CD4-positive, alpha-beta T cell treated with Interleukin-10 for 1 hour (primary cell): ENCODE measurements at regions not wholly inside any gene's neighbourhood (a gene's known extent, or its start where the extent isn't known, plus 50 kb on each side); places are given as distances from the start of the nearest gene placed in this dataset.

Source experiments
- DNase-seq: peaks from one replicate; pipeline ENCODE4 v3.0.0-alpha.2; 2020

DNA sequence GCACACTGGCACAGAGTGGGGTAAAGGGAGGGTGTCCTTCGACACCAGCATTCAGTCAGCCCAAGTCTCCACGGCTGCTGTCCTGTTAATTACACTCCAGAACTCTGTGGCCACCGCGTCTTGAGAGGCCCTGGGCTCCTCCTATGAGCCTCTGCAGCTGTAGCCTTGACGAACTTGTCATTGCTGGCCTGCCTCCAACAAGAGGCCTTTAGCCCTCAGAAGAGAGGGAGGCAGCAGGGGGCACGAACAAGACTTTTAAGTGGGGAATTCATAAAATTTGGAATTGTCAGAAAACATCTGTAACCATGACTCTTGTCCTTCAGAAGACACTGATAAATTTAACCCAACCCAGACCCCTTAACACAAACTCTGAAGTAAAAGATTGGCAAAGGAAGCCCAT is 241.9 kb downstream of the UQCRFS1 start:
- no peak for DNase-seq

DNA sequence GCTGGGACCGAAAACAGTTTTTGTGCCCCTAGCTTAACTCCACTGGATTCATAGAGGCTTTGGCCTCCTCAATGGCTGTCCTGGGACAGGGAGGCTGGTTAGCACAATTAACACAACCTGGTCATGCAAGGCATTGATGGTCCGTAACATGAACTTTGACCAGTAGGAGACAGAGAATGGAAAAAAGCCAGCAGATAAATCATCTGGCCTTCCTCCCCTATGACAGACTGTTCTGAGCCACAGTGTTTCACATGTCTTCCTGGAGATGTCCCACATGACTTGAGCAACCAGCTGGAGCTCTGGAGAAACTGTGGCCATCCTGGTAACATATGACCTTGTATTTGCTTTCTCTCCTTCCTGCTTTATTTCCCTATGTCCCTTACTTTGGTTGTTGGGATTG is 244.2 kb downstream of the UQCRFS1 start:
- no peak for DNase-seq

DNA sequence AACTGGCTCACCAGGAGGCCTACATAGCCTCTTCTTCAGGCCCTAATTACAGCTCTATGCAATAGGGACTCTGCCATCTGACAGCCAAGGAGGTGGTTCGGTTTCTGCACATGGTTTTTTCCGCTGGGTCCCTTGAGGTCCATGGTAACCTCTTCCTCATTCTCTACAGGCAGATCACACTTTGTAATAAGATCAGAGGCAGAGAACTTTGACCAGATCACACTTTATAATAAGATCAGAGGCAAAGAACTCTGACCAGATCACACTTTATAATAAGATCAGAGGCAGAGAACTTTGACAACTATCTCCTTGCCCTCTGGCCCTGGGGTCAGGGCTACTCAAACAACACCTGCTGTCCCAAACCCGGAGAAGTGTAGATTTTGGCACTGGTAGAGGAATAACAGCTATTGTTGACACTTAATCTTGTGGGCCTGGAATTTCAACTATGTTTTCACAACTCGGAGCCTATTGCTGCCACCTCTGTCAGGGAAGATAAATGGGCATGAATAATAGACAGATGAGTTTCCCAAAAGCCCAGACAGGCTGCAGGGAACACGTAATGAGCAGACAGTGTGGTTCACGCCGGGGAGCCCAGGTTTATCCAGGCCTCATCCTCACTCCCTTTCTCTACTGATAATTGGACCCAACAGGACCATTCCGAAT is 246.1 kb downstream of the UQCRFS1 start:
- DNase-seq: no peak

DNA sequence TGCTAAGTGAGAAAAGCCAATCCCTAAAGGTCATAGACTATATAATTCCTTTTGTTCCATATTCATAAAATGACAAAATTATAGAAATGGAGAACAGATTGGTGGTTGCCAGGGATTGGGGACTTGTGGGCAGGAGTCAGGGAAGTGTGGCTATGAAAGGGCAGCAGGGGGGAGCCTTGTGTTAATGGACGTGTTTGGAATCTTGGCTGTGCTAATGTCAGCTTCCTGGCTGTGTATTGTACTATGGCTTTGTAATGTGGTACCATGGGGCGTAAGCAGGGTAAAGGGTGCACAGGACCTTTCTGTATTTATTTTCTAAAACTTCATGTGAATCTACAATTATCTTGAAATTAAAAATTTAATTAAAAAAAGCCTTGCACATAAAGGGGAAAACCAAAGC is 248.5 kb downstream of the UQCRFS1 start:
- no peak for DNase-seq

DNA sequence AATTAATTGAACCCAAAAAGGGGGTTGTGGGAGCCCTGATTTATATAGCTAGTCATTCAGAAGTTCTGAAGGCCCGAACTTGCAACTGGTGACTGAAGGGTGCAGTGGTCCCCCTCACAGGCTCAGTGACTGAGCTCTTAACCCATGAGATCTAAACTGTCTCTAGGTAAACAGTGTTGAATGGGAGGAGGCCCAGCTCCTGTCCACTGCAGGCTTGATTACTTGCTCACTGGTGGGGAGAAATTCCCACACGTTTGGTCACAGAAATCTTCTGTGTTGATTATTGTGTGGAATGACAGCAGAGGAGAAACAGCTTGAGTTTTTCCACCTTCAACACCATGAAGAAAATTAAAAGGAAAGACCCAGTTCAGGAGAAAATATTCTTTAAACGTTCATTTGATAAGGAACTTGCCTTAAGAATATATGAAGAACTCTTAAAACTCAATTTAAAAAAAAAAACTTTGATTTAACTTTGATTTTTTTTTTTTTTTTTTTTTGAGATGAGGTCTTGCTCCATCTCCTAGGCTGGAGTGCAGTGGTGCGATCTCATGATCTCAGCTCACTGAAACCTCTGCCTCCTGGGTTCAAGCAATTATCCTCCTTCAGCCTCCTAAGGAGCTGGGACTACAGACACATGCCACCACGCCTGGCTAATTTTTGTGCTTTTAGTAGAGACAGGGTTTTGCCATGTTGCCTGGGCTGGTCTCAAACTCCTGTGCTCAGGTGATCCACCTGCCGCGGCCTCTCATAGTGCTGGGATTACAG is 249.3 kb downstream of the UQCRFS1 start:
- DNase-seq: no peak

DNA sequence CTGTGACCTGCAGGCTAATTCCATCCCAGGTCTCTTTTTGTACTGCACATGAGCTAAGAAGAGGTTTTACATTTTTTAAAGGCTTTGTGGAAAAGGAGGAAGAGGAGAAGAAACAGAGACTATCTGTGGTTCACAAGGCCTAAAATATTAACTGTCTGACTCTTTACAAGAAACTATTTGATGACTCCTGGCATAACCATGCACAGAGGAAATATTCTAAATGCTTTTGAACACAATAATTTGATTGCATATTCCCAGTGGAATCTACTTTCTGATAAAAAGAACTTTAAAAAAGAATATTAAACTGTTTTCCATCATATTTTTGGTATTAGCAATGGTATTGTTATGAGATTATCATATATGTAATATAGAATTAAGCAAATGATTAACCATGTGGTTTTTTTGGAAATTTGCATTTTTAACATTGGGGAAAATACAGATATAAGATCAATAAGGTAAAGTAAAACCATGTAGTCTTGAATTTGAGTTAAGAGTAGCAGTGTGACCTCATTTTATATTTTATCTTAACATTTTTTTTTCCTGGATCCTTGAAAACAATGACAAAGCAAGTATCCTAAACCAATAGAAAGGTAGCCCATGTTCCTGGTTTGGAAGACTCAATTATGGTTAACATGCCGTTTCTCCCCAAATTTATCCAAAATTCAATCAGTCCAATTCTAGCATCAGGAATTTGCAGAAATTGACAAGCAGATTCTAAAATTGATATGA is 251.0 kb downstream of the UQCRFS1 start:
- DNase-seq: no peak

DNA sequence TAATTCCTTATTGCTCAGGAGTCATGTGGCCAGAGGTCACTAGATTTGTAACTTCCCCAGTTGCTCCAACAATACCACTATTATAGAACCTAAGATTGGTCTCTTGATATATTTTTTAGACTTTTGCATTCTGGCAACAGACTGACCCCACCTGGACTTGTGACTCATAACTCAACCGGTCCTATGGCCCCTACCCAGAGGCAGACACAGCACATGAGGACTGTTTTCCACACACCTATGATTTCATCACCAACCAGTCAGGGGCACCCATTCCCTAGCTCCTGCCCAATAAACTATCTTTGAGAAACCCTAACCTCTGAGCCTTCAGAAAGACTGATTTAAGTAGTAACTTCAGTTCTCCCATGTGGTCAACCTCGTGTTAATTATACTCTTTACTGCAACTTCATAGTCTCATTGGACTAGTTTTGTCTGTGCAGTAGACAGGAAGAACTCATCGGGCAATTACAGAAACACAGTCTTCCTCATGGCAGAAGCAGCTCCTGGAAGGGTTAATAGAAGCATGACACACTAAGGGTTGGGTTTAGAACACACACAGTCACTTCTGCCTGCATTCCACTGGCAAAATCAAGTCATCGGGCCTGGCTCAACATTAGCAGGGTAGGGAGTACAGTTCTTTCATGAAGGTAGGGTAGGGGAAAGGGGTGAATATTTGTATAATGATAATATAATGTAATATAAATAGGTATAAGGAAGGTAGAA is 251.8 kb downstream of the UQCRFS1 start:
- DNase-seq: no peak

DNA sequence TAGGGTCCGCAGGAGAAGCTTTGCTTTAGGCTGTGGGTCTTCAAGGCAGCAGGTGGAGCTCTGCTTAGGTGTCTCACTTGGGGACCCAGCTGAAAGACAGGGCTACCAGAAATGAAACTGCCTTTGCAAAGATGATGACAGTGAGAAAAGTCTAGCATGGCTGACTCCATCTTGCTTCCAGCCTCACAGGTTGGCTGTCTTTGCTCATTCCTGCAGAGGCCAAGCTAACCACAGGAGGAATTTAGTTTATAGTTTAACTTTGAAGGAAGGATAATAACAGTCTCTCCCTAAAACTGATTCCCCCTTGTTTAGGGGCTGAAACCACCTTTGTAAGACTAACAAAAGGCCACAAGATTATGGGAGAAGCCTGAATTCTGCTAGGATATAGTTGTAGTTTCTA is 252.4 kb downstream of the UQCRFS1 start:
- no peak for DNase-seq

DNA sequence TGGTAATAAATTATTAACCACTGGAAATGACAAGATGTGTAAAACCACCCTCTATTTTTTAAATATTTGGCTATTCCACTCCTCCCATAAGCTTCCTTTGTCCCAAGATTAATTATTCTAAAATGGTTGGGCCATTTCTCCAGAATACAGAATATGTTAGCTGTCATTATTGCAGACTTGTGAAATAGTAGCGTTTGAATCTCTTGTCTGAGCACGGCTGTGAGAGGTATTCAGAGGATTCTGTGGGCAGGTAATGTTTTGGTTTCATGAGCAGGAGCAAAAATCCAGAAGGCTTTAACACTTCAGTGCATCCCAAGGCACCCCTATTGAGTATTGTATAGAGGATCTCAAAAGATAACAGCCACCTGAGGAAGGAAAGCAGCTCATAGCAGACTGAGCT is 256.0 kb downstream of the UQCRFS1 start:
- no peak for DNase-seq

DNA sequence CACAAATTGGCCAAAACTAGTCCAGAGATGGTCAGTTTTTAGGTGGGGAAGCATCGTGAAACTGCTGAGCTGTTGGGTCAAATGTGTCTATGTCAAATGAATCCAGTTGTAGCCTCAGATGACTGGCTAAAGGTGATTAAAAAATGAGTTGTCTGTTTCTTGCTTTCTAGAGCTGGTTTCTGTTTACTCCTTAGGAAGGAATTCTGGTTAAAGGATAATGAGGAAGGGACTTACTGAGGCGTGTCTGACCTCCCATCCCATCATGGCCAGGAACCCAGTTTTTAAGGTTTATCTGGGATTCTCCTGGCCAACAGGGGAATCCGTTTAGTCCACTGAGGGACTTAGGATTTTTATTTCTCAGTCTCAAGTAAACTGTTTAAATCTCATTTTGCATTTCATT is 256.5 kb downstream of the UQCRFS1 start:
- DNase-seq: no peak

DNA sequence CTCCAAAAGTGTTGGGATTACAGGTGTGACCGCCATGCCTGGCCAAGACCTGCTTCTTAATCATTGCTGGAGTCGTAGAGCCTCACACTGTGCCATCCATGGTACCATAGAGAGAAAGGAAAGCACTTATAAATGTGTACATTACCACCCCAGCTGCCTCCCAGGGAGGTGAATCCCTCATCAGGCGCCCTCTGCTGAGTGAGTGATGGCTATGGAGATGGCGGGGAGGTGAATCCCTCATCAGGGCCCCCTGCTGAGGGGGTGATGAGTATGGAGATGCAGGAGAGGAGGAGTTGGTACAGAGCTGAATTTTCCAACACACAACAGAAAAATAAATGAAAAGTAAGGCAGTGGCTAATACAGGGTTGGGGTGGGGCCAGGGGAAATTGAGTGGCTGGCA is 263.4 kb downstream of the UQCRFS1 start:
- DNase-seq: no peak

DNA sequence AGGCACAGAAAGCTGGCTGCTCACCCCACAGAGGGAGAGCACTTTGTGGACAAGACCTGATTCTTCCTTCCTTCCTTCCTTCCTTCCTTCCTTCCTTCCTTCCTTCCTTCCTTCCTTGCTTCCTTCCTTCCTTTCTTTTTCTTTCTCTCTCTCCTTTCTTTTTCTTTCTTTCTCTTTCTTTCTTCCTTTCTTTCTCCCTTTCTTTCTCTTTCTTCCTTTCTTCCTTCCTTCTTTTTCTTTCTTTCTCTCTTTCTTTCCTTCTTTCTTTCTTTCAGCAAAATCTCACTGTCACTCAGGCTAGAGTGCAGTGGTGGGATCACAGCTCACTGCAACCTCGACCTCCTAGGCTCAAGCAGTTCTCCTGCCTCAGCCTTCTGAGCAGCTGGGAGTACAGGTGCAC is 263.9 kb downstream of the UQCRFS1 start:
- no peak for DNase-seq

DNA sequence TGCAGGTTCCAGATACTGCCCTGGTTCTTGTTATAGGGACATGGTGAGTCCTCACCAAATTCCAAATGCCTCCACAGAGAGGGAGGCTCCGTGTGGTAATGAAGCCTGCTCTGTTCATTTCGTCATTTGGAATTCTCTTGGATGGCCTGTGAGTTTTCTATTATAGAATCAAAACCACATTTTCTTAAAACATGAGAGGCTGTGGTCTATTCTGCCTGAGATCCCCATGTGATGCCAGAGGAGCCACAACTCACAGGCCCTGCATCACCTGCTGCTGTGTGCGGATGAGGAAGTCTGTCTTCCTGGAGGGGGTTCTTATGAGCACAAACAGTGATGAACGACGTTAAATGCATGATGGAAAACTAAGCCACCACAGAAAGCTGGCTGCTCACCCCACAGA is 264.4 kb downstream of the UQCRFS1 start:
- no peak for DNase-seq

DNA sequence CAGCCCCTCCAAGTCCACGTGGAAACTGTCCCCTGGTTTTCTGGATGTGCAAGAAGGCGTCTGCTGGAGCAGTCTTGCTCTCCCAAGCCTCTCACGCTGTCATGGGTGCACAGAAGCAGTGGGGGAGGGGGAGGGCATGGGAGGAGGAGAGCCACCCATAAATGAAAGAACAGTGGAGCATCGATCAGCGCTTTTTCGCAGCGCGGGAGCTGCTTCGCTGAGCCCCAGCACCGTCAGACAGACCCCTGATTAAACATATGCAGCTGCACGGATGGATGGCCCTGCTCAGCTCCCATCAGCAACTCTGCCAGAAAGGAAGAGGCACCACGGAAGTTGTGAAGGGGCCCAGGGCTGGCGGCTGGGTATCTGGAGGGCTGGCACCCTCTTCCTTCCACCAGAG is 264.9 kb downstream of the UQCRFS1 start:
- DNase-seq: no peak

DNA sequence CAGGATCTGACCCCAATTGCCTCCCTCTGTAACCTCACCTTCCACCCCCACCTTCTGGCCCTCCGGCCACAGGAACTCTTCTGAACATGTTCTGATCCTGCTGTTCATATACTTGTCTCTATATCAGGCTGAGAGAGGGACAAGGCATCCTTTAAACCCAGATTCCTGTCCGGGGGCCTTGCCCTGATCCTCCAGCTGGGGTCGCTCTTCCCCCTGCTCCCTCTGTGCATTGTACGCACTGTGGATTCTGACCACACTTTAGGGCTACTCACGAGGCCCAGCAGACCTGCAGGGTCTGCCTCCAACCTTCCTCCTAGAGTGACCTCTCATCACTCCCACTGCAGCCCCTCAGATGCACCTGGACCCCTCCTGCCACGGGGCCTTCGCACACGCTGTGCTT is 269.3 kb downstream of the UQCRFS1 start:
- no peak for DNase-seq

DNA sequence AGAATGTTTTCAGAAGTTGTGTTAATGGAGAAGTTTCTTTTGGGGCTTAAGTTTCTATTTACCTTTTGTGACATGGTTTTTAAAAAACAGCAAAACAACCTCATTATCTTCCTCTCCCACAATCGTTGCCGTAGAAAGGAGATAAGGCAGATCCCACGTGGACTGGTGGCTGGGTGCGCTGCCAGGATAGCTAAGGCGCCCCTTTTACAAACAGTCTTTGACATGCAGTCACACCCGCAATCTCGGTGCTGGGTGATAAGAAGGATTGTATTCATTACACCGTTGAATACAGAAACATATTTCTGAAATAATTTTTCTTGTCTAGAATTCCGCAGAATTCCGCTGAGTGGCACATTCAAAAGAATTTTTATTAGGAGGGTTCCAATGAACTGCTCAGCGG is 271.1 kb downstream of the UQCRFS1 start:
- DNase-seq: no peak

DNA sequence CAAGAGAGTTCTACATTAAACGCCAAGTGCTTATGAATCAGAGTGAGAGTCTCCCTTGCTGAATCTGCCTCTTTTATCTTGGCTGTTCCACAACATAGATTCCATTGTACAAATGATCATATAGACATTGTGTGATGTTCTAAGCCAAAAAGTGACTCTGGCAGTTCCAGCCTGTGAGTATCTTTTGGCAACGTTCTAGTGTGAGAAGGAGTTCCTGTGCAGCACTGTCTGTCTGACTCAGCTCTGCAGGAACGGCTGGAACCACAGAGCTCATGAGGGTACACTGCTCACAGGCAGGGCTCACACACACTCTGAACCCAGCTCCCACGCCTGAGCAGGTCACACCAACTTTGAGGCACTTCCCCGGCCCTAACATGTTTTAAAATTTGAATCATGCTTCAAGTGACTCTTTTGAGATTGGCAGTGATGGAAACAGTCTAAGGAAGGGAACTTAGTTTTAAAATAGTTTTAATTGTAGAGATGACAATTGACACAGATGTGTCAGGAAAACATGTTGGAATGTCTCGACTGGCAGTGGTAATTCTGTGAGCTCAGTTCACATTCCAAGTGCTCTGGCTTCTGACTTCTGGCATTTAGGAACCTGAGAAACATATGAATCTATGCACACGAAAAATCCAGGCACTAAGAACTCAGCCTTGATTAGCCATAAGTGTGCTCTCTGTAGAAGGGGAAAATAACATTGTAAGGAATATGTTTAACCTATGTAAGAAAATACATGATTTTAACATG is 272.0 kb downstream of the UQCRFS1 start:
- DNase-seq: no peak

DNA sequence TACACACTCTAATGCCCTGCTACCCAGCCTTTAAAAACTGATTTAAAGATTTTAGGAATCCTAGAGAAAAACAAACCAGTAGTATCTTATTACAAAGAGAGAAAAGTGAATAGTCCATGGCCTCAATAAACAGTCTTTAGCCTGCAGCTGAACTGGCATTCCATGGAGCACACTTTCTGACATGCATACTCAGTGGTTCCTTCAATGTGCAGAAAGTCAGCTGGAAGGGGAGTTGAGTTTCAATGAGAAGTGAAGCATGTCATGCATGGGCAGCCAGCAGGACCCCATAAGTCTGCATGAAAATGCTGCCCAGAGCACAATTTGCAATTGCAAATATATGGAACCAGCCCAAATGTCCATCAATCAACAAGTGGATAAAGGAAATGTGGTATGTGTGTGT is 273.7 kb downstream of the UQCRFS1 start:
- no peak for DNase-seq

DNA sequence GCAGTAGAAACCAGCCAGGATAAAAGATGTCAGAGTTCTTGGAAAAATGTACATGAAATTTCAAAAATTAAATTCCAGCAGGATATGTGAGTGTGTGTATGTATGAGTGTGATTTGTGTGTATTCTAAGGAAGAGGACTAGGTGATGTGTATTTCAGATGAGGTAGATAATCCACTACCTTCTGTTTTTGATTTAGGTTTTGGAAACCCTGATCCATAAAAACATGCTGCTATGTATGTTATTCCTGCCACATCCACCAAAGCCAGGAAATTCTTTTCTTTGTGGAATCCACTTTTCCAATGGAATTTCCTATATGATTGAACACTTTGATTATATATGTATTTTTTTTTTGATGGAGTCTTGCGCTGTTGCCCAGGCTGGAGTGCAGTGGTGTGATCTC is 276.9 kb downstream of the UQCRFS1 start:
- DNase-seq: no peak

DNA sequence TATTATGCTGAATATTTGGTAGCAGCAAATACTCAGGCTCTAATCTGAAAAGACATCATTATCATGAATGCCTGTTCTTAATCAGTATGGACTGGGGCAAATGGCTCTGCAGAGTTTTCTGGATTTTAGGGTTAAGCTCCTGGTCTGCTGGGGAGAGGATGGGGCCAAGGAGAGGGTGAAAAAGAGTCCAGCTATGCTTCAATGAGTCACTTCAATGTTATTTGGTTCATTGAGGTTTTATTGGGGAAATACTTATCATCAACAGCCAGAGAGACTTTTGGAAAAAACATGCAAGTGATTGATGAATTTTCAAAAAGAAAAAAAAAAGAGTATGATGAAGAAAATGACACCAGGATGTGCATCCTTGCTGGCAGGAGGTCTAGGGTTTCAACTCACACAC is 278.3 kb downstream of the UQCRFS1 start:
- no peak for DNase-seq

DNA sequence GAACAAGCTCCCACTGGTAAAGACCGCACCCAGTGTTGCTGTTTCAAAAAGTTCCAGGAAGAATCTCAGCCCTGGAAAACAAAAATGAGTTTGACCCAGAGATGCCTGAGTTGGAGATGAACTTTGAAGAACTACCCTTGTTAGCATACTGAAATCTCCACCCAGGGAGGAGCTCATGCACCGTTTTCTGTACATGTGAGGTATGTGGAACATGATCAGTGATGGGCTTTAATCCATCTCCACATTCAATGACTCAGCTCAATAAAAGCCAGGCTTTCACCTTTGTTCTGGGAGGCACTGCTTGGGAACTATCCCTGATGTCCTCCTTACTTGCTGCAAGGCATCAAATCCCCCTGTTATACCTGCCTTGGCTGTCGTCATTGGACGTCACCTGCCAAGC is 279.9 kb downstream of the UQCRFS1 start:
- no peak for DNase-seq

DNA sequence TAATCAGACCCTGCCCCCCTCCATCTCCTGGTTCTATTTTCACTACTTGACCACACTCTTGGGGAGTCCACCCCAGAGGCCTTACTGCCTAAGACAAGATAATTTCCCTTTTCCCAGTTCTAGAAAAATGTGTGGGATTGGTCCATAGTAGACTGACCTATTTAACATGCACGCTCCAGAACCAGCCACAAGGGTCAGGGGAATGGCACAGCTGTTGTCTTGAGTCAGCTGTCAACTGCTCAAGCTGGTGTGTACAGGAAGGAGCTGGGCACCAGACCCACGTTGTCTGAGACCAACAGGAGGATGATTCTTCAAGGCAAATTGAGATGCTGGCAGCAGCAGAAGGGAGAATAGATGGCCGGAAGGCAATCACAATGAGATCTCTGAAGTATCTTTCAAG is 280.5 kb downstream of the UQCRFS1 start:
- no peak for DNase-seq

DNA sequence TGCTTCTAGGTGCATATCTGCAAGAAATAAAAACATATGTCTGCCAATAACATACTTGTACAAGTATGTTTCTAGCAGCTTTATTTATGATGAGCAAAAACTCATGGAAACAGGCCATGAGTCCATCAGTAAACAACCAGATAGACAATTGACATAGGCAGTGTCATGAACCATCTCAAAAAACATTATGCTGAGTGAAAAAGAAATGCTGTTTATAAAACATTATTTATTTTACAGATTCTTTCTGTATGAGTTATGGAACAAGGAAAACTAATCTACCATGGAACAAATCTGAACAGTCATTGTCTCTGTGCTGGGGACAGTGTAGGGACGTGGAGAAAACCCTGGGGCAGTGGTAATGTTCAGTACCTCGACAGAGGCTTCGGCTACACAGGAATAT is 283.9 kb downstream of the UQCRFS1 start:
- no peak for DNase-seq
